ENCODE measurements at regions not wholly inside any gene's neighbourhood (a gene's known extent, or its start where the extent isn't known, plus 50 kb on each side); places are given as distances from the start of the nearest gene placed in this dataset.

DNA sequence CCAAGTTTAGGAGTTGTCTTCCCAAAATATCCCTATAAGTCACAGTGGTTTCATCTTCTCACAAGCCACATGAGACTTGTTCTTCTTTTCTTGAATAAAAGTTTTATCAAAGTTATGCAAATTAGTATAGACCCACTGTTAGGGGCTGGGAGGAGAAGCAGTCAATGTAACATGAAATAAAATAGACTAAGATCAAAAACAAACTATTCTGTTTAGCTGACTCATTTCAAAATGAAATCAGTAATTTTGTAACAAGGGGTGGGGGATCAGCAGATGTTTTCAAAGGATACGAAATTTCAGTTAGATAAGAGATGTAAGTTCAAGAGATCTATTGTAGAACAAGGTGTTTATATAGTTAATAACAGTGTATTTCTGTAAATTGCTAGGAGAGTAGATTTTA is 339.6 kb upstream of the PRDM1 start:
- TF ChIP-seq, protein P1, sequence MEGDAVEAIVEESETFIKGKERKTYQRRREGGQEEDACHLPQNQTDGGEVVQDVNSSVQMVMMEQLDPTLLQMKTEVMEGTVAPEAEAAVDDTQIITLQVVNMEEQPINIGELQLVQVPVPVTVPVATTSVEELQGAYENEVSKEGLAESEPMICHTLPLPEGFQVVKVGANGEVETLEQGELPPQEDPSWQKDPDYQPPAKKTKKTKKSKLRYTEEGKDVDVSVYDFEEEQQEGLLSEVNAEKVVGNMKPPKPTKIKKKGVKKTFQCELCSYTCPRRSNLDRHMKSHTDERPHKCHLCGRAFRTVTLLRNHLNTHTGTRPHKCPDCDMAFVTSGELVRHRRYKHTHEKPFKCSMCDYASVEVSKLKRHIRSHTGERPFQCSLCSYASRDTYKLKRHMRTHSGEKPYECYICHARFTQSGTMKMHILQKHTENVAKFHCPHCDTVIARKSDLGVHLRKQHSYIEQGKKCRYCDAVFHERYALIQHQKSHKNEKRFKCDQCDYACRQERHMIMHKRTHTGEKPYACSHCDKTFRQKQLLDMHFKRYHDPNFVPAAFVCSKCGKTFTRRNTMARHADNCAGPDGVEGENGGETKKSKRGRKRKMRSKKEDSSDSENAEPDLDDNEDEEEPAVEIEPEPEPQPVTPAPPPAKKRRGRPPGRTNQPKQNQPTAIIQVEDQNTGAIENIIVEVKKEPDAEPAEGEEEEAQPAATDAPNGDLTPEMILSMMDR (IDR thresholded peaks at IDR 0.05; ENCODE audit: extremely low read depth in 1 of 2, insufficient read depth in 1 of 2, low read depth in 1 of 2, low read length in 2 of 2), result no peak
- no peak for TF ChIP-seq EZH2 (IDR thresholded peaks at IDR 0.05; ENCODE audit: borderline replicate concordance, low read depth, low read length, severe bottlenecking)
- TF ChIP-seq POLR2AphosphoS5 (IDR thresholded peaks at IDR 0.05; ENCODE audit: insufficient read depth, low read depth, low read length), result no peak
- TF ChIP-seq POLR2A (IDR thresholded peaks at IDR 0.05; ENCODE audit: low read depth, low read length), result no peak
